Hematopoietic multipotent progenitor cell treated with erythropoietin and hydrocortisone succinate and interleukin-3 and kit ligand, for 15 days (in vitro differentiated cells): ENCODE measurements at regions not wholly inside any gene's neighbourhood (a gene's known extent, or its start where the extent isn't known, plus 50 kb on each side); places are given as distances from the start of the nearest gene placed in this dataset.

Source experiments
- DNase-seq: peaks from one replicate; pipeline ENCODE4 v3.0.0-alpha.2; 2015; ENCODE audit warnings: low spot score

GRCh38 chr5:162324328-162324727, 256.8 kb downstream of the GABRG2 start:
- no peak for DNase-seq

- no peak for DNase-seq
Observed at GRCh38 chr5:162325143-162325727, 257.7 kb downstream of the GABRG2 start.

- no peak for DNase-seq
Observed at GRCh38 chr5:162334944-162335343, 267.4 kb downstream of the GABRG2 start.

GRCh38 chr5:162360373-162360931, 292.9 kb downstream of the GABRG2 start:
- no peak for DNase-seq

- DNase-seq, result no peak
Observed at GRCh38 chr5:162372256-162372655, 304.7 kb downstream of the GABRG2 start.

- no peak for DNase-seq
Observed at GRCh38 chr5:162377895-162378294, 310.3 kb downstream of the GABRG2 start.

- no peak for DNase-seq
Observed at GRCh38 chr5:162382839-162383238, 315.3 kb downstream of the GABRG2 start.

GRCh38 chr5:162384225-162384624, 316.7 kb downstream of the GABRG2 start:
- no peak for DNase-seq

- no peak for DNase-seq
Observed at GRCh38 chr5:162391833-162392232, 324.3 kb downstream of the GABRG2 start.

- DNase-seq, result no peak
Observed at GRCh38 chr5:162392336-162392735, 324.8 kb downstream of the GABRG2 start.

- DNase-seq, result no peak
Observed at GRCh38 chr5:162393534-162393933, 326.0 kb downstream of the GABRG2 start.

- no peak for DNase-seq
Observed at GRCh38 chr5:162407614-162408013, 340.0 kb downstream of the GABRG2 start.

- DNase-seq, result no peak
Observed at GRCh38 chr5:162410365-162410764, 342.8 kb downstream of the GABRG2 start.

- DNase-seq, result no peak
Observed at GRCh38 chr5:162429142-162429541, 361.6 kb downstream of the GABRG2 start.

- DNase-seq, result no peak
Observed at GRCh38 chr5:162434281-162434680, 366.7 kb downstream of the GABRG2 start.

- no peak for DNase-seq
Observed at GRCh38 chr5:162436055-162436454, 368.5 kb downstream of the GABRG2 start.

GRCh38 chr5:162444129-162444762, 376.7 kb downstream of the GABRG2 start:
- no peak for DNase-seq

- DNase-seq, result no peak
Observed at GRCh38 chr5:162456086-162456485, 388.5 kb downstream of the GABRG2 start.

GRCh38 chr5:162466011-162466410, 398.4 kb downstream of the GABRG2 start:
- DNase-seq, result no peak

- no peak for DNase-seq
Observed at GRCh38 chr5:162473041-162473714, 405.6 kb downstream of the GABRG2 start.

GRCh38 chr5:162474239-162474638, 406.7 kb downstream of the GABRG2 start:
- DNase-seq, result no peak

- DNase-seq, result no peak
Observed at GRCh38 chr5:162484095-162484494, 416.5 kb downstream of the GABRG2 start.

- DNase-seq, result no peak
Observed at GRCh38 chr5:162484986-162485385, 417.4 kb downstream of the GABRG2 start.
